Left lung (tissue), 4 donors: ENCODE measurements at regions not wholly inside any gene's neighbourhood (a gene's known extent, or its start where the extent isn't known, plus 50 kb on each side); places are given as distances from the start of the nearest gene placed in this dataset.

ENCODE experiments used
- ATAC-seq: fragments of 200-7000 bp; cut with Tn5 transposase; one replicate; pipeline ENCODE4 v1.9.1; 2020; ENCODE audit warnings: moderate library complexity
- DNase-seq, 4 donors: peaks; one replicate each; pipeline ENCODE4 v3.0.0-alpha.2; 2013 to 2020
- H3K27ac ChIP-seq, 2 donors: fragments of 200-600 bp; sonication (generic) in 1 of 2; one replicate each; pipeline versions ENCODE4 v1.5.0 to v1.8.0; 2020 to 2021
- H3K27me3 ChIP-seq, 2 donors: fragments of 200-600 bp; sonication (generic) in 1 of 2; one replicate each; pipeline versions ENCODE4 v1.5.0 to v1.8.0; 2020 to 2021
- H3K36me3 ChIP-seq, 2 donors: fragments of 200-600 bp; sonication (generic) in 1 of 2; one replicate each; pipeline versions ENCODE4 v1.5.0 to v1.8.0; 2020 to 2021
- H3K4me1 ChIP-seq, 2 donors: fragments of 200-600 bp; one replicate each; pipeline ENCODE4 v1.8.0; 2021
- H3K4me3 ChIP-seq, 2 donors: fragments of 200-600 bp; sonication (generic) in 1 of 2; one replicate each; pipeline versions ENCODE4 v1.5.0 to v1.8.0; 2020 to 2021; ENCODE audit warnings: mild to moderate bottlenecking in 1 of 2
- H3K9me3 ChIP-seq, 2 donors: fragments of 200-600 bp; sonication (generic) in 1 of 2; one replicate each; pipeline versions ENCODE4 v1.5.0 to v1.8.0; 2020 to 2021
- CTCF ChIP-seq, 2 donors: fragments of 200-600 bp; sonication (generic) in 1 of 2; IDR thresholded peaks; one replicate each; pipeline versions ENCODE4 v1.5.0 to v1.8.0; 2021; ENCODE audit warnings: antibody characterized with exemption in 2 of 2
- intact Hi-C, 2 donors: fragments of 100-400 bp; cut with DNase I; formaldehyde crosslinking; loops; one replicate each; pipeline versions ENCODE4 v1.11.2 to v1.14.2; 2022
- donor health status: DM: no; HTN: yes; CAD: no.
- donor health status: DM: no; HTN: no; CAD: no.

- DNase-seq = no peak
- Histone ChIP-seq H3K4me1 (peaks cover 0 to 8% of the 10 kb centered on the region in 2 donors), H3K4me3 (no peak overlapping the region), H3K27ac (no peak overlapping the region), H3K36me3 (no peaks in the 10 kb centered on the region), H3K9me3 (no peaks in the 10 kb centered on the region), H3K27me3 (no peaks in the 10 kb centered on the region)
- ATAC-seq = no peak
- no peak for TF ChIP-seq CTCF (IDR thresholded peaks at IDR 0.05)
- intact Hi-C loops = no loop called here
Observed at GRCh38 chr3:27661797-27662196, 60.3 kb downstream of the EOMES start.

GRCh38 chr3:27659279-27660021 lies 62.7 kb downstream of the EOMES start:
- DNase-seq (peak in 2 of 4 donors; percentile 44 to 80), ATAC-seq (peak; percentile 93)
- H3K27me3 ChIP-seq = no peaks in the 10 kb centered on the region
- peak; percentile 77 to 82 for TF ChIP-seq CTCF (IDR thresholded peaks at IDR 0.05)
- H3K4me1 ChIP-seq = no peaks in the 10 kb centered on the region
- no peak overlapping the region for H3K4me3 ChIP-seq
- intact Hi-C loops = no loop called here
- no peak overlapping the region for H3K27ac ChIP-seq
- H3K36me3 ChIP-seq = no peaks in the 10 kb centered on the region
- no peaks in the 10 kb centered on the region for H3K9me3 ChIP-seq

GRCh38 chr3:27658741-27659140 lies 63.4 kb downstream of the EOMES start:
- Histone ChIP-seq H3K27ac (no peak overlapping the region), H3K4me3 (no peak overlapping the region), H3K4me1 (no peaks in the 10 kb centered on the region), H3K36me3 (no peaks in the 10 kb centered on the region), H3K27me3 (no peaks in the 10 kb centered on the region), H3K9me3 (no peaks in the 10 kb centered on the region)
- TF ChIP-seq CTCF (IDR thresholded peaks at IDR 0.05) = no peak
- intact Hi-C loops = no loop called here
- ATAC-seq (no peak), DNase-seq (no peak)

GRCh38 chr3:27657871-27658270 lies 64.3 kb downstream of the EOMES start:
- ATAC-seq (no peak), DNase-seq (no peak)
- Histone ChIP-seq H3K27me3 (no peaks in the 10 kb centered on the region), H3K4me1 (no peaks in the 10 kb centered on the region), H3K4me3 (no peak overlapping the region), H3K9me3 (no peaks in the 10 kb centered on the region), H3K36me3 (no peaks in the 10 kb centered on the region), H3K27ac (no peak overlapping the region)
- no peak for TF ChIP-seq CTCF (IDR thresholded peaks at IDR 0.05)
- intact Hi-C loops = no loop called here

- ATAC-seq = no peak
Observed at GRCh38 chr3:27657404-27657803, 64.7 kb downstream of the EOMES start.

More at GRCh38 chr3:27657404-27657803, 64.7 kb downstream of the EOMES start:
- DNase-seq = no peak
- no peaks in the 10 kb centered on the region for H3K36me3 ChIP-seq
- no peaks in the 10 kb centered on the region for H3K9me3 ChIP-seq
- H3K27me3 ChIP-seq = no peaks in the 10 kb centered on the region
- intact Hi-C loops = no loop called here
- no peak overlapping the region for H3K27ac ChIP-seq
- H3K4me1 ChIP-seq = no peaks in the 10 kb centered on the region
- H3K4me3 ChIP-seq = no peak overlapping the region
- TF ChIP-seq CTCF (IDR thresholded peaks at IDR 0.05) = no peak
